Upper lobe of left lung (tissue), 6 donors: ENCODE measurements at regions not wholly inside any gene's neighbourhood (a gene's known extent, or its start where the extent isn't known, plus 50 kb on each side); places are given as distances from the start of the nearest gene placed in this dataset.
"Not testable (repeated sequence)": the region's sequence is repeated elsewhere in the genome, so short reads cannot be mapped to it uniquely, and the experiment has no call there.

ENCODE experiments used
- ATAC-seq, 2 donors: fragments of 200-7000 bp; cut with Tn5 transposase; one replicate each; pipeline ENCODE4 v1.9.1; 2022; ENCODE audit warnings: mild to moderate bottlenecking in 2 of 2, moderate library complexity in 2 of 2; ENCODE audit not compliant: low FRiP score in 2 of 2
- DNase-seq, 2 donors: peaks; one replicate each; pipeline ENCODE4 v3.0.0-alpha.2; 2019 to 2020
- H3K27ac ChIP-seq, 4 donors: fragments of 200-600 bp; sonication (generic); one replicate each; pipeline ENCODE4 v1.5.1; 2016 to 2019
- H3K27me3 ChIP-seq, 4 donors: fragments of 200-600 bp; sonication (generic); one replicate each; pipeline ENCODE4 v1.5.1; 2017 to 2019
- H3K36me3 ChIP-seq, 4 donors: fragments of 200-600 bp; sonication (generic); one replicate each; pipeline ENCODE4 v1.5.1; 2016 to 2019
- H3K4me1 ChIP-seq, 4 donors: fragments of 200-600 bp; sonication (generic); one replicate each; pipeline ENCODE4 v1.5.1; 2018 to 2019
- H3K4me3 ChIP-seq, 4 donors: fragments of 200-600 bp; sonication (generic); one replicate each; pipeline ENCODE4 v1.5.1; 2017 to 2019; ENCODE audit warnings: mild to moderate bottlenecking in 2 of 4, moderate library complexity in 1 of 4
- H3K9me3 ChIP-seq, 4 donors: fragments of 200-600 bp; sonication (generic); one replicate each; pipeline ENCODE4 v1.5.1; 2018 to 2019
- EP300 ChIP-seq, 4 donors: sonication (generic); formaldehyde crosslinking; IDR thresholded peaks; one replicate each; pipeline ENCODE4 v1.5.1; 2017; ENCODE audit warnings: antibody characterized with exemption in 4 of 4, control low read depth in 2 of 4
- POLR2A ChIP-seq, 4 donors: fragments of 450-650 bp; IDR thresholded peaks; one replicate each; pipeline ENCODE4 v1.5.1; 2016 to 2017; ENCODE audit warnings: antibody characterized with exemption in 4 of 4, mild to moderate bottlenecking in 2 of 4
- POLR2AphosphoS5 ChIP-seq, 2 donors: sonication (generic); formaldehyde crosslinking; IDR thresholded peaks; one replicate each; pipeline ENCODE4 v1.5.1; 2017; ENCODE audit warnings: antibody characterized with exemption in 2 of 2
- WGBS, 2 donors: methylation state at CpG; one replicate each; pipeline ENCODE4 v1.1.5; 2017 to 2018; 5-methylcytosine and 5-hydroxymethylcytosine counted together
- TF ChIP-seq, protein P1 (sequence below), 6 experiments: fragments of 450-650 bp in 4 of 6; fragments of 200-600 bp in 2 of 6; sonication (generic) in 2 of 6; IDR thresholded peaks; one replicate each; pipeline ENCODE4 v1.5.1; 2016 to 2019; ENCODE audit warnings: antibody characterized with exemption in 6 of 6
- donor health status: DM: no; HTN: no; CAD: no; lungs with moderate emphysema.
- donor health status: DM: no; HTN: yes; CAD: no; lungs with severe emphysema.

GRCh38 chr4:130760246-130760645 lies 1664.3 kb downstream of the C4orf33 start:
- no peak overlapping the region for H3K4me3 ChIP-seq
- no peak for TF ChIP-seq POLR2A (IDR thresholded peaks at IDR 0.05)
- no peak for TF ChIP-seq POLR2AphosphoS5 (IDR thresholded peaks at IDR 0.05)
- TF ChIP-seq EP300 (IDR thresholded peaks at IDR 0.05), result no peak
- TF ChIP-seq, protein P1, sequence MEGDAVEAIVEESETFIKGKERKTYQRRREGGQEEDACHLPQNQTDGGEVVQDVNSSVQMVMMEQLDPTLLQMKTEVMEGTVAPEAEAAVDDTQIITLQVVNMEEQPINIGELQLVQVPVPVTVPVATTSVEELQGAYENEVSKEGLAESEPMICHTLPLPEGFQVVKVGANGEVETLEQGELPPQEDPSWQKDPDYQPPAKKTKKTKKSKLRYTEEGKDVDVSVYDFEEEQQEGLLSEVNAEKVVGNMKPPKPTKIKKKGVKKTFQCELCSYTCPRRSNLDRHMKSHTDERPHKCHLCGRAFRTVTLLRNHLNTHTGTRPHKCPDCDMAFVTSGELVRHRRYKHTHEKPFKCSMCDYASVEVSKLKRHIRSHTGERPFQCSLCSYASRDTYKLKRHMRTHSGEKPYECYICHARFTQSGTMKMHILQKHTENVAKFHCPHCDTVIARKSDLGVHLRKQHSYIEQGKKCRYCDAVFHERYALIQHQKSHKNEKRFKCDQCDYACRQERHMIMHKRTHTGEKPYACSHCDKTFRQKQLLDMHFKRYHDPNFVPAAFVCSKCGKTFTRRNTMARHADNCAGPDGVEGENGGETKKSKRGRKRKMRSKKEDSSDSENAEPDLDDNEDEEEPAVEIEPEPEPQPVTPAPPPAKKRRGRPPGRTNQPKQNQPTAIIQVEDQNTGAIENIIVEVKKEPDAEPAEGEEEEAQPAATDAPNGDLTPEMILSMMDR (IDR thresholded peaks at IDR 0.05), result no peak
- ATAC-seq (no peak), DNase-seq (no peak)
- no peaks in the 10 kb centered on the region for H3K9me3 ChIP-seq
- H3K36me3 ChIP-seq, result no peaks in the 10 kb centered on the region
- WGBS, 2 donors, result 56 to 63% methylated on average over 1 of the region's 1 CpG
- no peak overlapping the region for H3K27ac ChIP-seq
- no peaks in the 10 kb centered on the region for H3K27me3 ChIP-seq
- H3K4me1 ChIP-seq, result no peaks in the 10 kb centered on the region

GRCh38 chr4:130767384-130767783 lies 1671.4 kb downstream of the C4orf33 start:
- H3K27ac ChIP-seq, H3K4me1 ChIP-seq, H3K9me3 ChIP-seq, DNase-seq, H3K4me3 ChIP-seq, ATAC-seq, H3K36me3 ChIP-seq, H3K27me3 ChIP-seq: not testable (repeated sequence)
- 85 to 96% methylated on average over 6 of the region's 6 CpGs for WGBS, 2 donors

- not testable (repeated sequence) for H3K27ac ChIP-seq, DNase-seq, H3K9me3 ChIP-seq, H3K4me3 ChIP-seq, H3K4me1 ChIP-seq, ATAC-seq, H3K36me3 ChIP-seq, H3K27me3 ChIP-seq
- WGBS, 2 donors, result 87 to 93% methylated on average over 3 of the region's 3 CpGs
Observed at GRCh38 chr4:130772966-130773365, 1677.0 kb downstream of the C4orf33 start.

- Histone ChIP-seq H3K27me3 (no peaks in the 10 kb centered on the region), H3K4me3 (no peak overlapping the region), H3K27ac (no peak overlapping the region), H3K36me3 (no peaks in the 10 kb centered on the region), H3K9me3 (no peaks in the 10 kb centered on the region), H3K4me1 (no peaks in the 10 kb centered on the region)
- ATAC-seq (no peak), DNase-seq (no peak)
- no peak for TF ChIP-seq POLR2A (IDR thresholded peaks at IDR 0.05)
- TF ChIP-seq, protein P1 (IDR thresholded peaks at IDR 0.05), result peak in 1 of 6 experiments; percentile 18
- 49 to 58% methylated on average over 3 of the region's 3 CpGs for WGBS, 2 donors
Observed at GRCh38 chr4:130808492-130808891, 1712.5 kb downstream of the C4orf33 start.

DNA sequence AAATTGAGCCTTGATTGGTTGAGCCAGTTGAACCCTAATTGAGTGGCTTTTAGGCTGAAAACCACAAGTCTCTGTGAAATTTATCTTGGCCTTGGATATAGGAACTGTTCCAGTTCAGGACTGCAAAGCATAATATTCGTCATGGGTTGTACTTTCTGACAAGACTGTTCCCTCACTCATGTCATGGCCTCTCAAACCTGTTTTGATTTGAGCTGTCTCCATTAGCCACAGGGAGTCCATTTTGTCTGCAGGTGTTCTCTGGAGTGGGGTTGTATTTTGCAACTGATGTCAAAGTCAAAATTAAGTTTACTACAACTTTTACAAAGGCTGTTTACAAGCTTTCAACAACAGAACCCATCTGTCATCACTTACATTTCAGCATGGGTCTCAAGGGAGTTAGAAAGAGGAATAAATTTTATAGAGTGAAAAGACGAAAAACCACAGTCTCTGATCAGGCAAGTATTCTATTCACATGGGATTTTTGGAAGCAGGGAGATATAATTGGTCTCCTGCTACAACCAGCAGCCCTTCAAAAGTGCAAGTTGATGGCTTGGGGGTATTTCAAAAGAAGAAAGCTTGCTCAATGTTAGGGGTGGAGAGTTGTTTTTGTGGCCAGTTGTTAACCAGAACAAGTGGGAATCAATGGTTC lies 1716.3 kb downstream of the C4orf33 start:
- Histone ChIP-seq H3K36me3 (no peaks in the 10 kb centered on the region), H3K9me3 (no peaks in the 10 kb centered on the region), H3K27me3 (no peaks in the 10 kb centered on the region), H3K4me1 (no peaks in the 10 kb centered on the region), H3K27ac (no peak overlapping the region), H3K4me3 (no peak overlapping the region)
- ATAC-seq (no peak), DNase-seq (no peak)
- 33 to 38% methylated on average over 2 of the region's 2 CpGs for WGBS, 2 donors
- no peak for TF ChIP-seq POLR2A (IDR thresholded peaks at IDR 0.05)
- TF ChIP-seq, protein P1 (IDR thresholded peaks at IDR 0.05), result no peak
- TF ChIP-seq POLR2AphosphoS5 (IDR thresholded peaks at IDR 0.05), result no peak
- no peak for TF ChIP-seq EP300 (IDR thresholded peaks at IDR 0.05)

DNA sequence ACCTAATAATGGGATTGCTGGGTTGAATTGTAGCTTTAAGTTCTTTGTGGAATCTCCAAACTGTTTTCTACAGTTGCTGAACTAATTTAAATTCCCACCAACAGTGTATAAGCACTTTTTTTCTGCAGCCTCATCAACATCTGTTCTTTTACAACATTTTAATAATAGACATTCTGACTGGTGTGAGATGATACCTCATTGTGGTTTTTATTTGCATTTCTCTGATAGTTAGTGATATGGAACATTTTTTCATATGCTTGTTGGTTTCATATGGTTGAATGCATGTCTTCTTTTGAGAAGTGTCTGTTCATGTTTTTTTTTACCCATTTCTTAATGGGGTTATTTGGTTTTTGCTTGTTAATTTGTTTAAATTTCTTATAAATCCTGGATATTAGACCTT lies 1718.9 kb downstream of the C4orf33 start:
- H3K27me3 ChIP-seq, result no peaks in the 10 kb centered on the region
- ATAC-seq (no peak), DNase-seq (no peak)
- no peaks in the 10 kb centered on the region for H3K4me1 ChIP-seq
- H3K27ac ChIP-seq, result no peak overlapping the region
- no peaks in the 10 kb centered on the region for H3K9me3 ChIP-seq
- TF ChIP-seq POLR2AphosphoS5 (IDR thresholded peaks at IDR 0.05), result no peak
- no peak for TF ChIP-seq EP300 (IDR thresholded peaks at IDR 0.05)
- no peak overlapping the region for H3K4me3 ChIP-seq
- H3K36me3 ChIP-seq, result no peaks in the 10 kb centered on the region
